ENCODE measurements at regions not wholly inside any gene's neighbourhood (a gene's known extent, or its start where the extent isn't known, plus 50 kb on each side); places are given as distances from the start of the nearest gene placed in this dataset.

DNA sequence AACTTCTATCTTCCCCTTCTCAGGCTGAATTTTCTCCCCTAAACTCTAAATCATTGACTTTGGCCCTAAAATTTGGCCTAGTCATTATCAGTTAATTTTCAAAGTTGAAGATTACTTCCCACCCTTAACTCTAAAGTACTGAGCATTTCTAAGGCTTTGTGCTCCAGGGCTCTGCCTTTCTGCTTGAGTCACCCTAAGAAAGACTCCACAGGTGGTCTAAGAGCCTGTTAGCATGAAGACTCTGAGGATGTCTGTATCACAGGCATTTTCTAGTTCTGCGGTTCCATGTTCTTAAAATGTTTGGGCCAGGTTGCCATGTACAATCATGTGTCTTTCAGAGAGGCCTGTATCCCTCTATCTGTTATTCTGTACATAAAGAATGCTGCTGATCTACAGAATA, 808.1 kb upstream of the MANEA start:
- H3K79me2 ChIP-seq (replicated peaks; ENCODE audit: insufficient read depth, low read length): no peaks in the 10 kb centered on the region
- H3K27ac ChIP-seq (ENCODE audit: low read length): no peak overlapping the region
- no peak overlapping the region for H3K4me2 ChIP-seq (ENCODE audit: low read length)
- no peaks in the 10 kb centered on the region for H3K9me2 ChIP-seq (ENCODE audit: insufficient read depth, low read length)
- H3K9me3 ChIP-seq (ENCODE audit: low read length): no peaks in the 10 kb centered on the region
- TF ChIP-seq, protein P1, sequence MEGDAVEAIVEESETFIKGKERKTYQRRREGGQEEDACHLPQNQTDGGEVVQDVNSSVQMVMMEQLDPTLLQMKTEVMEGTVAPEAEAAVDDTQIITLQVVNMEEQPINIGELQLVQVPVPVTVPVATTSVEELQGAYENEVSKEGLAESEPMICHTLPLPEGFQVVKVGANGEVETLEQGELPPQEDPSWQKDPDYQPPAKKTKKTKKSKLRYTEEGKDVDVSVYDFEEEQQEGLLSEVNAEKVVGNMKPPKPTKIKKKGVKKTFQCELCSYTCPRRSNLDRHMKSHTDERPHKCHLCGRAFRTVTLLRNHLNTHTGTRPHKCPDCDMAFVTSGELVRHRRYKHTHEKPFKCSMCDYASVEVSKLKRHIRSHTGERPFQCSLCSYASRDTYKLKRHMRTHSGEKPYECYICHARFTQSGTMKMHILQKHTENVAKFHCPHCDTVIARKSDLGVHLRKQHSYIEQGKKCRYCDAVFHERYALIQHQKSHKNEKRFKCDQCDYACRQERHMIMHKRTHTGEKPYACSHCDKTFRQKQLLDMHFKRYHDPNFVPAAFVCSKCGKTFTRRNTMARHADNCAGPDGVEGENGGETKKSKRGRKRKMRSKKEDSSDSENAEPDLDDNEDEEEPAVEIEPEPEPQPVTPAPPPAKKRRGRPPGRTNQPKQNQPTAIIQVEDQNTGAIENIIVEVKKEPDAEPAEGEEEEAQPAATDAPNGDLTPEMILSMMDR (IDR thresholded peaks at IDR 0.05; ENCODE audit: poor library complexity, severe bottlenecking): no peak
- TF ChIP-seq MXI1 (conservative IDR thresholded peaks at IDR 0.05; ENCODE audit: poor library complexity, severe bottlenecking): no peak
- TF ChIP-seq EZH2 (IDR thresholded peaks at IDR 0.05; ENCODE audit: borderline replicate concordance, insufficient read depth, low read length, poor library complexity, severe bottlenecking): no peak
- TF ChIP-seq RAD21 (conservative IDR thresholded peaks at IDR 0.05): no peak
- TF ChIP-seq POLR2AphosphoS5 (IDR thresholded peaks at IDR 0.05): no peak
- no peak for TF ChIP-seq SMC3 (conservative IDR thresholded peaks at IDR 0.05; ENCODE audit: poor library complexity)
- no peak for TF ChIP-seq EP300 (conservative IDR thresholded peaks at IDR 0.05; ENCODE audit: poor library complexity, severe bottlenecking)
- TF ChIP-seq TAF1 (IDR thresholded peaks at IDR 0.05; ENCODE audit: low read depth): no peak
- TF ChIP-seq, protein P2, sequence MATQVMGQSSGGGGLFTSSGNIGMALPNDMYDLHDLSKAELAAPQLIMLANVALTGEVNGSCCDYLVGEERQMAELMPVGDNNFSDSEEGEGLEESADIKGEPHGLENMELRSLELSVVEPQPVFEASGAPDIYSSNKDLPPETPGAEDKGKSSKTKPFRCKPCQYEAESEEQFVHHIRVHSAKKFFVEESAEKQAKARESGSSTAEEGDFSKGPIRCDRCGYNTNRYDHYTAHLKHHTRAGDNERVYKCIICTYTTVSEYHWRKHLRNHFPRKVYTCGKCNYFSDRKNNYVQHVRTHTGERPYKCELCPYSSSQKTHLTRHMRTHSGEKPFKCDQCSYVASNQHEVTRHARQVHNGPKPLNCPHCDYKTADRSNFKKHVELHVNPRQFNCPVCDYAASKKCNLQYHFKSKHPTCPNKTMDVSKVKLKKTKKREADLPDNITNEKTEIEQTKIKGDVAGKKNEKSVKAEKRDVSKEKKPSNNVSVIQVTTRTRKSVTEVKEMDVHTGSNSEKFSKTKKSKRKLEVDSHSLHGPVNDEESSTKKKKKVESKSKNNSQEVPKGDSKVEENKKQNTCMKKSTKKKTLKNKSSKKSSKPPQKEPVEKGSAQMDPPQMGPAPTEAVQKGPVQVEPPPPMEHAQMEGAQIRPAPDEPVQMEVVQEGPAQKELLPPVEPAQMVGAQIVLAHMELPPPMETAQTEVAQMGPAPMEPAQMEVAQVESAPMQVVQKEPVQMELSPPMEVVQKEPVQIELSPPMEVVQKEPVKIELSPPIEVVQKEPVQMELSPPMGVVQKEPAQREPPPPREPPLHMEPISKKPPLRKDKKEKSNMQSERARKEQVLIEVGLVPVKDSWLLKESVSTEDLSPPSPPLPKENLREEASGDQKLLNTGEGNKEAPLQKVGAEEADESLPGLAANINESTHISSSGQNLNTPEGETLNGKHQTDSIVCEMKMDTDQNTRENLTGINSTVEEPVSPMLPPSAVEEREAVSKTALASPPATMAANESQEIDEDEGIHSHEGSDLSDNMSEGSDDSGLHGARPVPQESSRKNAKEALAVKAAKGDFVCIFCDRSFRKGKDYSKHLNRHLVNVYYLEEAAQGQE (IDR thresholded peaks at IDR 0.05; ENCODE audit: borderline replicate concordance): no peak
- no peaks in the 10 kb centered on the region for H3F3A ChIP-seq (ENCODE audit: insufficient read depth, low read length, poor library complexity, severe bottlenecking)
- no peaks in the 10 kb centered on the region for H4K20me1 ChIP-seq (ENCODE audit: insufficient read depth)
- no peaks in the 10 kb centered on the region for H3K36me3 ChIP-seq (ENCODE audit: insufficient read depth, low read length)
- no peaks in the 10 kb centered on the region for H3K27me3 ChIP-seq (ENCODE audit: insufficient read depth, low read depth, low read length)
- H2AFZ ChIP-seq (ENCODE audit: low read depth, low read length): no peak overlapping the region
- H3K4me3 ChIP-seq (ENCODE audit: low read length): no peak overlapping the region
- no peak overlapping the region for H3K9ac ChIP-seq (ENCODE audit: low read length)

DNA sequence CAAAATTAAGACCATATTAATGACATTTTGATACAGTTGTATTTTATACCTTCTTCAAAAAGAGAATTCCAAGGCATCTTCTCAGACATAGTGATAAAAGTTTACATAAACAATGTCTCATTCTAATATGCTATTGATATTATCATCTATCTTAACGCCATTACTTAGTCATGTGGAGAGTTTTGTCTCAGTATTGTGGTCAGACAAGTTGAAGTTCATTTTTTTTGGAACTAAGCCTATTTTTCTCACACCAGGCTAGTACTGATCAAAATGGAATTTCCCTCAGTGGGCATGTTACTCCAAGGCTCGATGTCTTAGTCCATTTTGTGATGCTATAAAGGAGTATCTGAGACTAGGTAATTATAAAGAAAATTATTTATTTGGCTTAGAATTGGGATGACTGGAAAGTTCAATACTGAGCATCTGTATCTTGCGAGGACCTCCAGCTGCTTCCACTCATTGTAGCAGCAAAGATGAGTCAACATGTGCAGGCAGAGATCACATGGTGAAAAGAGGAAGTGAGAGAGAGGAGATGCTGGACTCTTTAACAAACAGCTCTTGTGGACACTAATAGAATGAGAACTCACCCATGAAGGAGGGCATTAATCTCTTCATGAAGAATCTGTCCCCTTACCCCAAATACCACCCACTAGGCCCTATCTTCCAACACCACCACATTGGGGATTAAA, 825.5 kb upstream of the MANEA start:
- TF ChIP-seq EZH2 (IDR thresholded peaks at IDR 0.05; ENCODE audit: borderline replicate concordance, insufficient read depth, low read length, poor library complexity, severe bottlenecking) (no peak), TAF1 (IDR thresholded peaks at IDR 0.05; ENCODE audit: low read depth) (no peak), POLR2AphosphoS5 (IDR thresholded peaks at IDR 0.05) (no peak), RAD21 (conservative IDR thresholded peaks at IDR 0.05) (no peak), MXI1 (conservative IDR thresholded peaks at IDR 0.05; ENCODE audit: poor library complexity, severe bottlenecking) (no peak), EP300 (conservative IDR thresholded peaks at IDR 0.05; ENCODE audit: poor library complexity, severe bottlenecking) (no peak), SMC3 (conservative IDR thresholded peaks at IDR 0.05; ENCODE audit: poor library complexity) (no peak)
- TF ChIP-seq, protein P1 (IDR thresholded peaks at IDR 0.05; ENCODE audit: poor library complexity, severe bottlenecking): no peak
- TF ChIP-seq, protein P2 (IDR thresholded peaks at IDR 0.05; ENCODE audit: borderline replicate concordance): no peak
- Histone ChIP-seq H3F3A (ENCODE audit: insufficient read depth, low read length, poor library complexity, severe bottlenecking) (no peaks in the 10 kb centered on the region), H3K9me3 (ENCODE audit: low read length) (no peaks in the 10 kb centered on the region), H3K4me3 (ENCODE audit: low read length) (no peak overlapping the region), H3K9ac (ENCODE audit: low read length) (no peak overlapping the region), H3K27me3 (ENCODE audit: insufficient read depth, low read depth, low read length) (no peaks in the 10 kb centered on the region), H3K79me2 (replicated peaks; ENCODE audit: insufficient read depth, low read length) (no peaks in the 10 kb centered on the region), H3K9me2 (ENCODE audit: insufficient read depth, low read length) (no peaks in the 10 kb centered on the region), H4K20me1 (ENCODE audit: insufficient read depth) (no peaks in the 10 kb centered on the region), H2AFZ (ENCODE audit: low read depth, low read length) (no peak overlapping the region), H3K4me2 (ENCODE audit: low read length) (no peak overlapping the region), H3K27ac (ENCODE audit: low read length) (no peak overlapping the region), H3K36me3 (ENCODE audit: insufficient read depth, low read length) (no peaks in the 10 kb centered on the region)

Measured in neural cell (in vitro differentiated cells).